Activated T-helper 9 cell treated with anti-CD3 and anti-CD28 coated beads, Interleukin-2, amount 50 U/mL, for 16 hours (primary cell): ENCODE measurements at regions not wholly inside any gene's neighbourhood (a gene's known extent, or its start where the extent isn't known, plus 50 kb on each side); places are given as distances from the start of the nearest gene placed in this dataset.

Experiments used
- DNase-seq: peaks from one replicate; pipeline ENCODE4 v3.0.0-alpha.2; 2020; ENCODE audit warnings: low read depth

GRCh38 chr14:32254952-32255679 is 52.0 kb upstream of the RNU6-8 start:
- peak; percentile 8 for DNase-seq

GRCh38 chr14:32255789-32256188 is 52.7 kb upstream of the RNU6-8 start:
- DNase-seq, result no peak

GRCh38 chr14:32256576-32256975 is 53.5 kb upstream of the RNU6-8 start:
- DNase-seq, result no peak

- DNase-seq, result no peak
Measured at GRCh38 chr14:32258336-32258993, 55.4 kb upstream of the RNU6-8 start.

GRCh38 chr14:32259368-32260013 is 56.4 kb upstream of the RNU6-8 start:
- no peak for DNase-seq

GRCh38 chr14:32263939-32264567 is 61.0 kb upstream of the RNU6-8 start:
- DNase-seq, result no peak

GRCh38 chr14:32265584-32265983 is 62.5 kb upstream of the RNU6-8 start:
- DNase-seq, result no peak

- DNase-seq, result no peak
Measured at GRCh38 chr14:32277998-32278397, 51.1 kb upstream of the AKAP6 start.
